Heart left ventricle (tissue), 16 donors: ENCODE measurements at regions not wholly inside any gene's neighbourhood (a gene's known extent, or its start where the extent isn't known, plus 50 kb on each side); places are given as distances from the start of the nearest gene placed in this dataset.
A peak's percentile ranks its signal among the peaks of the same experiment; 100 is the strongest.

Source experiments
- ATAC-seq, 4 donors: fragments of 200-7000 bp; cut with Tn5 transposase; one replicate each; pipeline ENCODE4 v1.9.1; 2020 to 2022; ENCODE audit warnings: moderate library complexity in 4 of 4, mild to moderate bottlenecking in 3 of 4, moderate number of reproducible peaks in 1 of 4
- DNase-seq, 5 donors: peaks; one replicate each; pipeline ENCODE4 v3.0.0-alpha.2; 2020
- H3K27ac ChIP-seq, 12 donors: fragments of 200-600 bp; sonication (generic) in 4 of 12; one replicate each; pipeline versions ENCODE4 v1.5.0 to v1.8.0; 2016 to 2022; ENCODE audit warnings: mild to moderate bottlenecking in 2 of 12
- H3K27me3 ChIP-seq, 9 donors: fragments of 200-600 bp; sonication (generic) in 2 of 9; one replicate each; pipeline versions ENCODE4 v1.5.1 to v1.8.0; 2016 to 2022; ENCODE audit warnings: mild to moderate bottlenecking in 3 of 9
- H3K36me3 ChIP-seq, 9 donors: fragments of 200-600 bp; sonication (generic) in 2 of 9; one replicate each; pipeline versions ENCODE4 v1.5.0 to v1.8.0; 2018 to 2022; ENCODE audit warnings: mild to moderate bottlenecking in 2 of 9
- H3K4me1 ChIP-seq, 12 donors: fragments of 200-600 bp; sonication (generic) in 4 of 12; one replicate each; pipeline versions ENCODE4 v1.5.0 to v1.8.0; 2016 to 2022; ENCODE audit warnings: mild to moderate bottlenecking in 3 of 12
- H3K4me3 ChIP-seq, 12 donors: fragments of 200-600 bp; sonication (generic) in 4 of 12; one replicate each; pipeline versions ENCODE4 v1.5.0 to v1.8.0; 2017 to 2022; ENCODE audit warnings: mild to moderate bottlenecking in 9 of 12, moderate library complexity in 4 of 12
- H3K9me3 ChIP-seq, 12 donors: fragments of 200-600 bp; sonication (generic) in 4 of 12; one replicate each; pipeline versions ENCODE4 v1.5.0 to v1.8.0; 2016 to 2022; ENCODE audit warnings: mild to moderate bottlenecking in 1 of 12
- POLR2A ChIP-seq, 2 donors: fragments of 450-650 bp; IDR thresholded peaks; one replicate each; pipeline ENCODE4 v1.6.1; 2017; ENCODE audit warnings: antibody characterized with exemption in 2 of 2, mild to moderate bottlenecking in 2 of 2, moderate library complexity in 2 of 2
- WGBS, 4 donors: extraction: QIAGEN DNeasy Blood & Tissue Kit in 2 of 4; methylation state at CpG; one replicate each; pipeline versions ENCODE4 v1.1.5 to v1.1.7; 2013 to 2018; 5-methylcytosine and 5-hydroxymethylcytosine counted together
- intact Hi-C, 10 donors: fragments of 100-400 bp; cut with DNase I; formaldehyde crosslinking; loops; one replicate each; pipeline versions ENCODE4 v1.11.1 to v1.14.2; 2022
- TF ChIP-seq, protein P1 (sequence below), 12 donors: fragments of 200-600 bp; sonication (generic) in 4 of 12; IDR thresholded peaks; one replicate each; pipeline versions ENCODE4 v1.5.0 to v1.8.0; 2018 to 2022; ENCODE audit warnings: antibody characterized with exemption in 12 of 12, mild to moderate bottlenecking in 5 of 12
- donor health status: ischemic (EF 13 %, LVEDD 7.1; RV severe dilation, severe dysfunction).
- donor health status: healthy with polysubstance abuse.
- donor health status: DM: no; HTN: yes; CAD: no.
- donor health status: DM: no; HTN: no; CAD: no.
- donor health status: ischemic (EF 25% LVEDD 6.9; RV normal size, moderate dysfunction).
- donor health status: ischemic (EF 25% LVEDD 5.7; RV mildly dilated, moderate dysfunction).
- donor health status: healthy.
- donor health status: DM: yes; HTN: yes; CAD: no.
- donor health status: ischemic (EF 35%, LVEDD 5.7; RV mildly dilated, moderate dysfunction).
- donor health status: nonischemic (EF 11% LVEDD 7.7; RV severe dilation, severe dysfunction).
- donor health status: DM: yes; HTN: yes; CAD: no.
- donor health status: PGD.
- donor health status: ischemic (EF 29% LVEDD 5.4; RV normal size, mild dysfunction).
- donor health status: nonischemic (EF 23%, LVEDD 6.1; RV moderate dilation, normal function).

DNA sequence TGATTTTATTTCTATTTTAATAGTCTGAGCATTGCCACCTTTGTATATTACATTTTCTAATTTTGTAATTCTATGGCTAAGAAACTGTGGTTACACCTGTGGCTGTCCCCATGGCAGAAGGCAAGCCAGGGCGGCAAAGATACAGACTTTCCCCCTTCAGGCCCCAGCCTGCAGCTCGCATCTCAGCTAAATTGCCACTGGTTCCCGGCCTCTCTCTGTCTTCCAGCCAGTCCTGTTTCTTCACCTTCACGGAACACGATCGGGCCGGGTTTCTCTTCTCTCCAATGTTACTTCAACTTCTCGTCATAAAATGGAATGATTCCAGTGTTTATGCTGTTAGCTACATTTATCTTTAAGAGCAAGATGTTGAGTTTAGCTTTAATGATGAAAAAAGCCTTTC lies 124.5 kb upstream of the ZNF507 start:
- Histone ChIP-seq H3K27ac (no peak overlapping the region), H3K4me1 (peaks cover 0 to 9% (median 4%) of the 10 kb centered on the region in 12 donors), H3K4me3 (no peak overlapping the region), H3K36me3 (no peaks in the 10 kb centered on the region), H3K27me3 (peaks cover 0 to 38% (median 16%) of the 10 kb centered on the region in 9 donors), H3K9me3 (no peaks in the 10 kb centered on the region)
- DNase-seq (no peak), ATAC-seq (no peak)
- intact Hi-C loops: loop anchor here (5.0 to 10.0 kb wide), 9 partner anchors 176 to 1554 kb away; no protein-coding TSS in a partner anchor
- WGBS, 4 donors: 85 to 90% (median 87%) methylated on average over 8 of the region's 8 CpGs
- TF ChIP-seq, protein P1, sequence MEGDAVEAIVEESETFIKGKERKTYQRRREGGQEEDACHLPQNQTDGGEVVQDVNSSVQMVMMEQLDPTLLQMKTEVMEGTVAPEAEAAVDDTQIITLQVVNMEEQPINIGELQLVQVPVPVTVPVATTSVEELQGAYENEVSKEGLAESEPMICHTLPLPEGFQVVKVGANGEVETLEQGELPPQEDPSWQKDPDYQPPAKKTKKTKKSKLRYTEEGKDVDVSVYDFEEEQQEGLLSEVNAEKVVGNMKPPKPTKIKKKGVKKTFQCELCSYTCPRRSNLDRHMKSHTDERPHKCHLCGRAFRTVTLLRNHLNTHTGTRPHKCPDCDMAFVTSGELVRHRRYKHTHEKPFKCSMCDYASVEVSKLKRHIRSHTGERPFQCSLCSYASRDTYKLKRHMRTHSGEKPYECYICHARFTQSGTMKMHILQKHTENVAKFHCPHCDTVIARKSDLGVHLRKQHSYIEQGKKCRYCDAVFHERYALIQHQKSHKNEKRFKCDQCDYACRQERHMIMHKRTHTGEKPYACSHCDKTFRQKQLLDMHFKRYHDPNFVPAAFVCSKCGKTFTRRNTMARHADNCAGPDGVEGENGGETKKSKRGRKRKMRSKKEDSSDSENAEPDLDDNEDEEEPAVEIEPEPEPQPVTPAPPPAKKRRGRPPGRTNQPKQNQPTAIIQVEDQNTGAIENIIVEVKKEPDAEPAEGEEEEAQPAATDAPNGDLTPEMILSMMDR (IDR thresholded peaks at IDR 0.05): no peak
- no peak for TF ChIP-seq POLR2A (IDR thresholded peaks at IDR 0.05)

DNA sequence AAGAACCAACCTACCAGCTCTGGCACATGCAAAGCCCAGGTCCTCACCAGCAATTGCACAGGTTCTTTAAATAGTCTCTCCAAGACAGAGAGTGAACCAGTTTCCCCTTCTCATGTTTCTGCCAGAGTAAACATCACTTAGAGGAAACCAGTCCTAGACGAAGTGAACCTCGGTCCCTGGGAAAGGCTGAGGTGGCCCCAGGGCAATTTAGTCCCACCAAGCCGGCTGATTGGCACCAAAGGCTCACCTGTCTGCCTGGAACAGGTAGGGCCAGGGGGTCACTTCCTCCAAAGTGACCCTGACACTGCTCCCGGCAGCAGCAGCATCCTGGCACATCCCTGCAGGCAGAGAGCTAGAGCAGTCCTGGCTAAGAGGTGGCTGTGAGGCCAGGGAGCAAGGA lies 122.9 kb upstream of the ZNF507 start:
- intact Hi-C loops: loop anchor here (5.0 to 10.0 kb wide), 9 partner anchors 178 to 1555 kb away; no protein-coding TSS in a partner anchor
- Histone ChIP-seq H3K36me3 (no peaks in the 10 kb centered on the region), H3K9me3 (no peaks in the 10 kb centered on the region), H3K27ac (no peak overlapping the region), H3K27me3 (peaks cover 0 to 47% (median 16%) of the 10 kb centered on the region in 9 donors), H3K4me3 (no peak overlapping the region), H3K4me1 (peaks cover 0 to 9% (median 4%) of the 10 kb centered on the region in 12 donors)
- no peak for ATAC-seq
- 40 to 75% (median 49%) methylated on average over 4 of the region's 4 CpGs for WGBS, 4 donors
- no peak for DNase-seq
- TF ChIP-seq, protein P1 (IDR thresholded peaks at IDR 0.05): no peak
- no peak for TF ChIP-seq POLR2A (IDR thresholded peaks at IDR 0.05)

DNA sequence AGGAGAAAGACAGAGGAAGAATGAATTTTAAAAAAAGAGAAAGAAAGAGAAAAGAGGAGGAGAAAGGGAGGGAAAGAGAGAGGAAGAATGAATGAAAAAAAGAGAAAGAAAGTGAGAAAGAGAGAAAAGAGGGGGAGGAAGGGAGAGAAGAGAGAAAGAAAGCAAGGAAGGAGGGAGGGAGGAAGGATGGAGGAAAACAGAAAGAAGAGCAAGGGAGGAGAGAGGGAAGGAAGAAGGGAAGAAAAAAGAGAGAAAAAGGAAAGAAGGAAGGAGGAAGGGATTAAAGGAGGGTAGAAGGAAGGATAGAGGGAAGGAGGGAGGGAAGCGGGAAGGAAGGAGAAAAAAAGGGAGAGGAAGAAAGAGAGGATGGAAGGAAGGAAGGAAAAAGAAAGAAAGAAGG lies 122.3 kb upstream of the ZNF507 start:
- Histone ChIP-seq H3K9me3 (no peaks in the 10 kb centered on the region), H3K4me1 (peaks cover 0 to 9% (median 4%) of the 10 kb centered on the region in 12 donors), H3K27ac (no peak overlapping the region), H3K36me3 (no peaks in the 10 kb centered on the region), H3K27me3 (peaks cover 0 to 50% (median 16%) of the 10 kb centered on the region in 9 donors), H3K4me3 (no peak overlapping the region)
- no peak for TF ChIP-seq POLR2A (IDR thresholded peaks at IDR 0.05)
- TF ChIP-seq, protein P1 (IDR thresholded peaks at IDR 0.05): no peak
- DNase-seq (no peak), ATAC-seq (no peak)
- intact Hi-C loops: loop anchor here (5.0 to 10.0 kb wide), 9 partner anchors 178 to 1556 kb away; no protein-coding TSS in a partner anchor
- WGBS, 4 donors: 73 to 95% (median 92%) methylated on average over 1 of the region's 1 CpG

DNA sequence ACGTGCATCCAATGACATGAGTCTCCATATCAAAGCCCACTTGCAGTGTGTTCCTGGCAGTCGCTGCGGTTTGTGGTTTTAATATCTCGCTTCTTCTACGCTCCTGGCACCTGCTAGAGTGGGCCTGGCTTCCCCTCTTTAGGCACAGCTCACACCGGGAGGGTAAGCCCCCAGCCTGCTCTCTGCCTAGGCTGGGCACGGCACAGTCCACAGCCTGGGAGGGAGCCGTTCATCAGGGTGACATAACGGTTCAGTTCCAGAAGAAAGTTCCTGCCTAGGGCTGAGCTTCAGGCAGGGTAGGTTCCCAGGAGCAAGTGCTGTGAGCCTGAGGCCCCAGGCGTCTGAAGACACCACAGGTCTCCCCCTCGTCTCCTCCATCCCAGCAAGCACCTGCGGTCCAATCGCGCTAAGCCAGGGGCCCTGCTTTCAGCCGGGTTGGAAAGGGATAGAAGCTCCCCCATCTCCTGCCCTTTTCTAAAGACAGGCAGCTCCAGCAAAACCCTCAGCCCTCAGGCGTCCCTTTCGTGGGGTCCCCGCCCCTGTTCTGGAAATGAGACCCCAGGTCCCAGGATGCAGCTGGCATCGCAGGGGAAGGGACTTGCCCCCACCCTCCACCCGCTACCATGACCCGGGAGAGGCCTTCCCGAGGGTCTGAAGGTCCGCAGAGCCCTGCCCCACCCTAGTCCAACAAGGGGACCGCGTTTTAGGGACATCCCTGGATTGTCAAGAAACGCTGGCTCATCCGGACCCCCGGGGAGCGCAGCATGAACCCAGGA lies 121.6 kb upstream of the ZNF507 start:
- peaks cover 0 to 57% (median 16%) of the 10 kb centered on the region in 9 donors for H3K27me3 ChIP-seq
- ATAC-seq: peak in 1 of 4 donors; percentile 24

More for the DNA sequence above, 121.6 kb upstream of the ZNF507 start:
- Histone ChIP-seq H3K36me3 (no peaks in the 10 kb centered on the region), H3K27ac (no peak overlapping the region), H3K9me3 (no peaks in the 10 kb centered on the region), H3K4me1 (peaks cover 0 to 9% (median 4%) of the 10 kb centered on the region in 12 donors), H3K4me3 (peak overlapping the region in 7 of 12 donors; percentile 16 to 49 (median 35))
- TF ChIP-seq, protein P1 (IDR thresholded peaks at IDR 0.05): no peak
- no peak for TF ChIP-seq POLR2A (IDR thresholded peaks at IDR 0.05)
- WGBS, 4 donors: 31 to 47% (median 42%) methylated on average over 12 to 29 of the region's 29 CpGs
- intact Hi-C loops: loop anchor here (1.0 to 10.0 kb wide), 11 partner anchors 179 to 1556 kb away; no protein-coding TSS in a partner anchor
- no peak for DNase-seq
